GM19438 (cell line): ENCODE measurements at regions not wholly inside any gene's neighbourhood (a gene's known extent, or its start where the extent isn't known, plus 50 kb on each side); places are given as distances from the start of the nearest gene placed in this dataset.
"Not testable (repeated sequence)": the region's sequence is repeated elsewhere in the genome, so short reads cannot be mapped to it uniquely, and the experiment has no call there.

Experiments
- ATAC-seq: cut with Tn5 transposase; IDR thresholded peaks from one replicate; pipeline ENCODE4 v1.9.1; 2021; ENCODE audit warnings: low read depth; ENCODE audit not compliant: unreplicated experiment

DNA sequence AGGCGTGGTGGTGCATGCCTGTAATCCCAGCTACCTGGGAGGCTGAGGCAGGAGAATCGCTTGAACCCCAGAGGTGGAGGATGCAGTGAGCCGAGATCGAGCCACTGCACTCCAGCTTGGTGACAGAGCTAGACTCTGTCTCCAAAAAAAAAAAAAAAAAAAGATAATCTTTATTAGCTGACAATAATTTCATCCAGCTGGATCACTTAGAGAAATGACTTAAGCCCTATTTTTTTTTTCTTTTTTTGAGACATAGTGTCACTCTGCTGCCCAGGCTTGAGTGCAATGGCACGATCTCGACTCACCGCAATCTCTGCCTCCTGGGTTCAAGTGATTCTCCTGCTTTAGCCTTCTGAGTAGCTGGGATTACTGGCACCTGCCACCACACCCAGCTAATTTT lies 51.6 kb upstream of the MAP4K4 start:
- ATAC-seq, result not testable (repeated sequence)

DNA sequence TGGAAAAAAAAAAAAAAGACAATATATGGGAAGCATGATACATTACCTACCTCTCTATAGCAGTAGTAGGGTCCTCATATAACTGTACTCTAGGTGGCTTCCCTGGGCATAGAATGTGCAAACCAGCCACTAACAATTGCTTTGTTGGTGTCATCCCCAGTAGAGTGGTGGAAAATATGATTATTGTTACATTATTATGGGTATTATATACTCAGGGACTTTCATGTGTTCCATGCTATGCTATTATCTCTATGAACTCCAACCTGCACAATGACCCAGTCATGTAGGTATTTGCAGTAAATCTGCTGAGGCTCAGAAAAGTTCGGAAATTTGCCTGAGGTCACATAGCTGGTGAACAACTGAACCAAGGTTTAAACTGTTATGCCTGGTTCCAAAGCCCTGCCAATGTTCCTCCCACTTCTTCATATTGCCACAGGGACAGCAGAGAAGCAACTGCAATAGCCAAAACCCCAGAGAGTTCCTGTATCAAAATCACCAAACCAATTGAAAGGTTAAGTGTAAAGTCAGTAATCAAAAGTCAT lies 52.6 kb upstream of the MAP4K4 start:
- ATAC-seq, result no peak

- ATAC-seq, result no peak
Observed at GRCh38 chr2:101643004-101643524, 54.4 kb upstream of the MAP4K4 start.

GRCh38 chr2:101638817-101639605 lies 58.5 kb upstream of the MAP4K4 start:
- ATAC-seq, result no peak

GRCh38 chr2:101638181-101638711 lies 59.3 kb upstream of the MAP4K4 start:
- no peak for ATAC-seq

- no peak for ATAC-seq
Observed at GRCh38 chr2:101630224-101630949, 67.1 kb upstream of the MAP4K4 start.

DNA sequence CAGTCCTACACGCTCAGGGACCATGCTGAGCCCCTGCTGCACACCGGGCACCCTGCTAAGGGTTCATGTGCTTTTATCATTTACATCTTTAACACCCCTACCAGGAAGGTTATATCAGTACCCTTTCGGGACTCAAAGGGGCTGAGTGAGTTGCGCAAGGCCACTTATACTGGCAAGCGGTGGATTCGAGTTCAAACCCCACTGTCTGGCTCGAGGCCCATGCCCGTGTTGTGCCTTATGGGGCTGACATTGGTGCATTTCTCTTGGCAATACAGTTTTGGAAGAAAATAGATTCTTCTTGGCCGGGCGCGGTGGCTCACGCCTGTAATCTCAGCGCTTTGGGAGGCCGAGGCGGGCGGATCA lies 69.5 kb upstream of the MAP4K4 start:
- no peak for ATAC-seq

DNA sequence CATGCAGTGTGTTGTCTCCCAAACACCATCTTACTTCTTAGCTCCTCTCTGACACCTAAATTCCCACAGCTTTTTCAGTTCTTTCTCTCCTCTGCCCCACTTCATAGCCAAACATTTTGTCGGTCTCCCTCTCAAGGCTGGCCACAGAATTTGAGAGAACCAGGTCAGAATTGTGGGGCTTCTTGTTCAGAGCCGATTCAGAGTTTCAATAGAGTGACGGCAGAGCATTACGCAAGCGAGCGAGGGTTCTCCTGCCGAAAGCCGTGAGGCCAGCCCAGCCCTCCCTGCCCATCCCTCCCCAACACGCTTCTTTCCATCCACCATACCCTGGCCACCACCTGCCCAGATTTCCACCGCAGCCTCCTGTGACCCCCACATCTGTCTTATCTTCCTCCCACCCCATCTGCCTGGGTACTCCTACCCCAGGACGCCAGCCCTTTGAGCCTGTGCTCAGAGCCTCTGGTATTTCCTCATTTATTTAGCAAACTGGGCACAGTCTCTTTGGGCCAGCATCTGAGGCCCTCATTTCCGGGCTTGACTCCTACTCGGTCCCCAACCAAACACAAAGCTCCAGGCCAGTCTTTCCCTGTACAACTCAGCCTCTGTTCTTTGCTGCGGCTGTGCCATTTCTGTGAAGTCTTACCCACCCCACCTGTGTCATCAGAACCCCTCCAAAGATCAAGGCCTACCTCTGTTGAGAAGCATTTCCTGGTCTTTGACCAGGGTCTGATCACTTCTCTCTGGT lies 70.0 kb upstream of the MAP4K4 start:
- no peak for ATAC-seq

- ATAC-seq, result not testable (repeated sequence)
Observed at GRCh38 chr2:101625814-101626213, 71.7 kb upstream of the MAP4K4 start.

DNA sequence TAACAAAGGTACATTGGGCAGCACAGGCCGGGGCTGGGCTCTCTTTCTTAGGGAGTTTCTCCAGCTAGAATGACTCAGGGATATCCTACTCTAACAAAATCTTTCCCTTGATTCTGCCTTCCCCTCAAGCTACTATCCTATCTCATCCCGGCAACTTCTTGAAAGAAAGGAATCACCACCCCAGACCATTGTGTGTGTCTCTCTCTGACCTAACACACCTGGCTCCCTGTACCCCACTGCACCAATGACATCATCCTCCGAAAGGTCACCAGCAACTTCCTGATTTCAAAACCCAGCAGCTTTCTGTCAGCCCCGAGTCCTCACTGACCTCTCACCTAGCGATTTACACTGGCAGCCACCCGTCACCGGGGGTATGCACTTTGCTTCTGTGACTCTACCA lies 72.1 kb upstream of the MAP4K4 start:
- ATAC-seq, result no peak

- ATAC-seq, result no peak
Observed at GRCh38 chr2:101624706-101625332, 72.7 kb upstream of the MAP4K4 start.

DNA sequence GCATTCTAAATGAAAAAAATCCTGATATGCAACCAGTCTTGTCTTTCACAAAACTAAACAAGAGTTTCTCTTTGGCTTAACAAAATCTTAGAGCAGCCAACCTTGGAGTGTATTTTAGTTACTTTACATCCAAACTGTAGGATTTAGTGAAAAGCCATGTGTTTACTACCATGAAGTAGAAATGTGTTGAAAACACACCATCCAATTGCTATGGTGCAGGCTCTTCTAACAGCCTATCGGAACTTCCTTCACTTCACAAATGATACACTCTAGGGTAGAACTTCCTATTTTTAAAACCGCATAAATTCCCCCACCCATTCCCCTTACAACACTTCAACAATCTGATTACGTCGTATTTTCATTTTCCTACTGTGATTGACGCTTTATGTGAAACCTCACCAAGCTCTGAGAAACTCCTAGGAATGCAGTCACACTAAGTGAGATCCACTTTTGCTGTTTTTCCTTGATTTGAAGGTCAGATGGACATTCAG lies 74.4 kb upstream of the MAP4K4 start:
- peak; percentile 59 for ATAC-seq

DNA sequence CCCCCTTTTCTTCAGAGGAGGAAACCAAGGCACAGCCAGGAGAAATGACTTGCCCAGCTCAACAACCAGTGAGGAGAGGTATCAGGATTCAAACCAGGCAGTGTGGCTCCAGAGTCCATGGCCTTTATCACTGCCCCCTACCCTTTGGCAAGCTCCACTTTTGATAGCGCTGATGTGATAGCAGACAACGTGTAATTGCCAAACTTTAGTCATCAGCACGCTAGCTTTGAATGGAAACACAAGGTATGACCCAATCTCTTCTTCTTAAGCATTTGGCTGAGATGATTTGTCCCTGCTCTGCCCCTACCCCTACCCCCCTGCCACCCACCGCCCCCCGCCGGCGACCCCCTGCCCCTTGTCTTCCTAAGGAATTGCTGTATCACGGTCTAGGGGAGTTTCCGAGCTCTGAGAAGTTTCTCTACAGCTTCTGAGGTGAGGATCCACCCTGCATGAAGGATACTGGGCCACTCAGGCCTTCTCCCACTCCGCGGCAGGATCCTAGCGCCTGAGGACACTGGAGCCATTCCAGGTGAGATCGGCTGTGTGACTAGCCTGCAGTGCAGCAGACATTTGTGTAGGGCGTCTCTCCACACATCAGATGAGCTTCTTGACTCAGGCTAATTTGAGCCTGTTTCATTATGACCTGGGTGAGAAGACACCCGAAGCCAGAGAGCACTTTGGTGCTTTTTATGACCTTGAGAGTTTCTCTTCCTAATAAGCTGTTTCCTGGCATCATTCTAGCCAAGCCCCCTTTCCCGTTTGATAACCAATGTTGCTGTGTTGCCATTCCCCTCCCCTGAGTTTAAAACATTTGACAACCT lies 75.1 kb upstream of the MAP4K4 start:
- ATAC-seq, result peak; percentile 72

DNA sequence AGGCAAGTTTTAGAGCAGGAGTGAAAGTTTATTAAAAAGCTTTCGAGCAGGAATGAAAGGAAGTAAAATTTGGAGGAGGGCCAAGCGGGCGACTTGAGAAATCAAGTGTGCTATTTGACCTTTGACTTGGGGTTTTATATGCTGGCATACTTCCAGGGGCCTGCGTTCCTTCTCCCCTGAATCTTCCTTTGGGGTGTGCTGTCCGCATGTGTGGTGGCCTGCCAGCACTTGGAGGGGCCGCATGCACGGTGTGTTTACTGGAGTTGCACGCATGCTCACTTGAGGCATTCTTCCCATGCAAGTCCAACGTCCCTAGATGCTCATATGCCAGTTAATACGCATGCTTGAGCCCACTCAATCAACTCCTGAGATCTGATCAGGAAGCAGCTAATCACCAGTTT lies 78.3 kb upstream of the MAP4K4 start:
- ATAC-seq, result no peak

GRCh38 chr2:101617796-101618195 lies 79.7 kb upstream of the MAP4K4 start:
- no peak for ATAC-seq

DNA sequence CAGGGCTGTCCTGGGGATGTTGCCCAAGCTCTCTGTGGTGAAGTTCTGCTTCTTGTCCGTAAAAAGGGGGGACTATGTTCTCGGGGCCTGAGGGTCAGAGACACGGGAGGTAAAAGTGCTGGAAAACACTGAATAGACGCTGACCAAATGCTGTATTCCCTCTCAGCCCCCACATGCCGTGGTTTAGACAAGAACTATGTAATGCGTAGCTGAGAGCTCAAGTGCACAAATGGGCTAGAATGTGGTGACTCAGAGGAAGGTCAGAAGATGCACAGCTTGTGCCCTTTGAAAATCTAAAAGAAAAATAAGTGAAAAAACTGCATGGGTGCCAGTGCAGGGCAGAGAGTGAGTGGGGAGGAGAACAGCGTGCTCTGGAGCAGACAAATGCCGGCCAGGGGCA lies 80.3 kb upstream of the MAP4K4 start:
- no peak for ATAC-seq

DNA sequence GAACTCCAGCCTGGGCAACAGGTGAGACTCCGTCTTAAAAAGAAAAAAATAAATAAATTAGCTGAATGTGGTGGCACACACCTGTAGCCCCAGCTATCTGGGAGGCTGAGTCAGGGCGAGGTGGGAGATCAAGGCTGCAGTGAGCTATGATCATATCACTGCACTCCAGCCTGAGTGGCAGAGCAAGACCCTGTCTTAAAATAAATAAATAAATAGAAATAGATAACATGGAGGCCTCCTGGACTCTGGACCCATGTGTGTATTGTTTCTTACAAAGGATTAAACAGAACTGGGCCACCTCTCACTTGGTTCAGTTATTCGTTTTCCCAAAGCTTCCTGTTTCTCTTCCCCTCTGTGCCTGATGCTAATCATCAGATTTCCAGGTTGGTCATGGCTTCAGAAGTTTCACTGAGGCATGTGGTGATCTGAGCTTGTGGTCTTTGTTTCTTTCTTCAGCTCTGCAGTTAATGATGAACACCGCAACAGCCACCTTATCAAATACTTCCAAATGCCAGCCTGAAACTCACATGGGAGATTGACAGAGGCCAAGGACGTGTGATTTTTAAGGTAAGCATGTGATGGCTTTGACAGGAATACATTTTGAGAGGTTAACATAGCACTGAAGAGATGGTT lies 83.3 kb upstream of the MAP4K4 start:
- no peak for ATAC-seq

DNA sequence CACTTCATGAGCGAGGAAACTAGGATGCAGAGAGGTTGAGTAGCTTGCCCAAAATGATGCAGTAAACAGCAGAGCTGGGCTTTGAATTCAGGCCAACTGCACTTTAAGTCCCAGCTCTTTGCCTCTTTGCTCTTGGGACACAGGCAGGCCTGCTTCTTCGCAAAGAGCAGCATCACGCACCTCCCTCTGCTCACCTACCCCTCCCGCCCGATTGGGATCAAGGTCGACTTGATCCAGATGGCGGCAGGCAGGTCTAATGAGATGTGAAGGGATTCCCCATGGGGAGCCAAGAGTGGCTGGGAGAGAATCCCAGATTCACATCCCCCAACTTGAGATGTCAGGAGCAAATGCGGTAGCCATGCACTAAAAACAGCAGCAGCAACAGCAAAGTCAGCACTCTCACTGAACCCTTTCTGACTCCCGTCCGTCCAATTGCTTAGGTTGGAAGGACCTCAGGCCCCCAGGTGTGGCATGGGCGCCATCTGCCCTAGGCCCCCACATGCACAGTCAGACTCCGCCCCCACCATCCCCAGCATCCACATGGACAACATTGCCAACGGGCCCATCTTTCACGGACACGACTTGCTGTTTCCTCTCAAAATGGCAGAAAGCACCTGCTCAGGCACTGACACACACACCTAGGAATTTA lies 84.3 kb upstream of the MAP4K4 start:
- ATAC-seq, result no peak
